GM13976 (cell line): ENCODE measurements at regions not wholly inside any gene's neighbourhood (a gene's known extent, or its start where the extent isn't known, plus 50 kb on each side); places are given as distances from the start of the nearest gene placed in this dataset.
A peak's percentile ranks its signal among the peaks of the same experiment; 100 is the strongest.

Source experiments
- DNase-seq: peaks from one replicate; pipeline ENCODE4 v3.0.0; 2012; ENCODE audit warnings: low spot score
- in situ Hi-C: fragments of 300-500 bp; cut with MboI; formaldehyde crosslinking; loops from one replicate; pipeline ENCODE4 v1.12.0; 2022; ENCODE audit warnings: low sequenced_read_pairs, mixed read lengths, inconsistent platforms; ENCODE audit not compliant: unreplicated experiment
- TF ChIP-seq, protein P1 (sequence below): IDR thresholded peaks from 2 replicates; pipeline ENCODE4 v1.5.1; 2012; ENCODE audit warnings: borderline replicate concordance, mild to moderate bottlenecking; ENCODE audit not compliant: insufficient read depth; ENCODE audit errors: extremely low read depth, missing control alignments, control extremely low read depth

DNA sequence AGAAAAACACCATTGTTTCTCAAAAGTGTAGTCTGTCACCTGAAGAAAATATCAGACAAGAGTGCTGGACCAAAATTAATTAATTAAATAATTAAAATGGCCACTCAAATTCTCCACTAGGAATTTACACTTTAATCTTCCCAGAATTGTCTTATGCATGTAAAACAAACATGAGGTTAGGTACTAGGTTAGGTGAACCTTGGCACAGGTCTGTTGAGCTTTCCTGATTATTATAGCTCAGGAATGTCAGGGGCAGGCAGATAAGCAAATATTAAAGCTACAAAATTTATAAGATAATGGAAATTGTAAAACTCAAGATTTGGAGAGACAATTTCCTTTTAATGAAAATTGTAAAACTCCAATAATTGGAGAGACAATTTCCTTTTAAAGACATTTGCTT is 253.2 kb downstream of the BMP4 start:
- in situ Hi-C loops, result no loop called here
- TF ChIP-seq, protein P1, sequence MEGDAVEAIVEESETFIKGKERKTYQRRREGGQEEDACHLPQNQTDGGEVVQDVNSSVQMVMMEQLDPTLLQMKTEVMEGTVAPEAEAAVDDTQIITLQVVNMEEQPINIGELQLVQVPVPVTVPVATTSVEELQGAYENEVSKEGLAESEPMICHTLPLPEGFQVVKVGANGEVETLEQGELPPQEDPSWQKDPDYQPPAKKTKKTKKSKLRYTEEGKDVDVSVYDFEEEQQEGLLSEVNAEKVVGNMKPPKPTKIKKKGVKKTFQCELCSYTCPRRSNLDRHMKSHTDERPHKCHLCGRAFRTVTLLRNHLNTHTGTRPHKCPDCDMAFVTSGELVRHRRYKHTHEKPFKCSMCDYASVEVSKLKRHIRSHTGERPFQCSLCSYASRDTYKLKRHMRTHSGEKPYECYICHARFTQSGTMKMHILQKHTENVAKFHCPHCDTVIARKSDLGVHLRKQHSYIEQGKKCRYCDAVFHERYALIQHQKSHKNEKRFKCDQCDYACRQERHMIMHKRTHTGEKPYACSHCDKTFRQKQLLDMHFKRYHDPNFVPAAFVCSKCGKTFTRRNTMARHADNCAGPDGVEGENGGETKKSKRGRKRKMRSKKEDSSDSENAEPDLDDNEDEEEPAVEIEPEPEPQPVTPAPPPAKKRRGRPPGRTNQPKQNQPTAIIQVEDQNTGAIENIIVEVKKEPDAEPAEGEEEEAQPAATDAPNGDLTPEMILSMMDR, result no peak
- DNase-seq, result no peak

DNA sequence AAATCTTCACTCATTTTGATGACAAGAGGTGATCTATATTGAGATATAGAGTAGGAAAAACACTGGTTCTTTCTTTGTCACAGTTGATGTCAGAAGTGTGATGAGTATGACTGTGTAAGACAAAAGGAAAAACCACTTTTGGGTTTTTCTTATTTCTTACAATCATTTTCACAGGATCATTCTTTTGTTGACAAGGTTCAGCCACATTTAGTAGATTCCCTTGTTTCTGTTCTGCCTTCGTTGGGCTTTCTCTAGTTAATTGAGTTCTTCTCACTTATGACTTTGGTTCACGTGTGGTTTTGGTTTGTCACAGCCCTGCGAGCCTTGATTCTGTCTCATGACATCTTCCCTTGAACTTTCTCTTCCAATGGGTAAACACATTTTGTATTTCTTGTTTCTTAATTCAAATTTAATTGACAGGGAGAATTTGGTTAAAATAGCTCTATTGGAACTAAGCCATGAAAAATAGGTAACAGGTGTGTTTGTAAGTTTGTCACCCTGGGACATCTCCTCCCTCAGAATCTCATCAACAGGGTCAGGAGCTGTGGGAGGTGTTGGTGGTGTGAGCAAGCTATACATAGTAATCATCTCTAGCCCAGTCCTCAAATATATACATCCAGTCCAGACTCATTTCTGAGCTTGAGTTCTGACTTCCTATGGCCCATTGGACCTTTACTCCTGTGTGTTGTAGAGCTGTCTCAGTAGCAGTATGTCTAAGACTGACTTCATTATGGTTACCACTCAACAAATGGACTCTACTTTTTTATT is 255.3 kb downstream of the BMP4 start:
- peak; percentile 18 for DNase-seq
- TF ChIP-seq, protein P1, result no peak
- in situ Hi-C loops, result no loop called here

DNA sequence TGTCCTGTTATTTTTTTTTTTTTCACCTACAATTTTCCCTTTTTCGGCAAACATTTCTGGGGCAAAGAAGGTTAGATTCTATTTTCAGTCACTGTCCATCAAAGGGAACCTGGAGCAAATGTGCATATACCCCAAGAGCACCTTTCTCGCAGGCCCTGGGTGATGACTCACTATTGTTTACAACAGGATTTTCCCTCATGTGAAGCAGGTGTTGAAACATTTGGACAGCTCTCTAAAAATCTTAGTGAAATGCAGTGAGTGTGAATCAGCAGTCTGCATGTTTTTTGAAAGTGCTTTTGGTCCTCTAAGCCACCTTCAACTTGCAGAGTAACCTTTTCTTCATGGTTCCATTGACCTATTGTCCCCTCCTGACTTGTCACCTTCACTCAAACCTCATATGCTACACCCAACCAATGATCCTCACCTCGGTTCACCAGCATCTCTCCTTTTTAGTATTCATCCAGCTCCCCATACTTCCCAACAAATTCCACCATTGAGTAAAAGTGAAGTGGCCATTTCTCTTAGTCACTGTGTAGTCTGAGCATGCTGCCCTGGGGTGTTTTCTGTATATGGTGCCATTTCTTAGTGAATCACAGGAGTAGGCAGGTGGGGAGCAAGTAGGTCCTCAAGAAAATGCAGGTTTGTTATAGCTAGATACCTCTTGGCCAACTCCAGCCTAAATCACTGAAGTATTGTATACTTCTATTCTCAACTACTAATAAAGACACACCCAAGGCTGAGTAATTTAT is 260.2 kb downstream of the BMP4 start:
- no peak for DNase-seq
- TF ChIP-seq, protein P1, result no peak
- in situ Hi-C loops, result no loop called here

DNA sequence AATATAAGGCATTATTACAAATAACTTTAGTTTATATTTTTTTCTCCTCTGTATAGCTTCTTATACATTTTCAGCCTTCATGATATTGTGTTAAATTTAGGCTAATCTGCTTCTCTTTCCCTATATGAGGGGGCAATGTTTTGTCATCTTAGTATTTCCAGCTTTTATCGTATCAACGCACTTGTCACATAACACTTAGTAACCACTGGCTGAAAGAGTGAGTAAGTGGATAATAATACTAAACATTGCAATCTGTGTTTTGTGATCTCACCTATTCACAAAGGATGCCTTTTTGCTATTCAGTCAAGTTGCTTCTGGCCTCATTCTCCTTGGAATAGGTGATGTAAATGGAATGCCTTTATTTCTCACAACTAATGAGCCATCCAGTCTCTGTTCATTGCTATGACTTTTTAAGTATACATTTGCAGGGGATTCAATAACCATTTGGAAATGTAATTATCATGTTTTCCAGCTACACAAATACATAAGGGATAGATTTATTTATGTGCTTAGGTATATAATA is 260.9 kb downstream of the BMP4 start:
- in situ Hi-C loops, result no loop called here
- no peak for DNase-seq
- TF ChIP-seq, protein P1, result no peak

DNA sequence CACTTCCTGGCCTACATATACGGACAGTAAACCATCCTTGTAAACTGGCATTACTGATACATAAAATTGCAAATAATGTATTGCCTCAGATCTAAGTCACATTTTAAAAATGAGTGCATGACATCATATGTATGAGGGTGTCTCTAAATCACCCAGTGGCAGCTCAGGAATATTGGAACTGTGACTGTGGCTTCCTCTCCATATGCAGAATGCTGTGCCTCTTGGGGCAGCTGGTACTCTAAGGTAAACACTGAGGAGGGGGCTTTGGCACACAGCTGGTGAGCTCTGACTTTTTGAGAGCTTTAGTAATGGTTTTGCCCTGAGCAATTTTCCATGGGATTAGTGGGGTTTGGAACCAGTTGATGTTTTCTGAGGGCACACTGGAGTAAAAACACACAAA is 263.7 kb downstream of the BMP4 start:
- no peak for DNase-seq
- in situ Hi-C loops, result no loop called here
- TF ChIP-seq, protein P1, result no peak

DNA sequence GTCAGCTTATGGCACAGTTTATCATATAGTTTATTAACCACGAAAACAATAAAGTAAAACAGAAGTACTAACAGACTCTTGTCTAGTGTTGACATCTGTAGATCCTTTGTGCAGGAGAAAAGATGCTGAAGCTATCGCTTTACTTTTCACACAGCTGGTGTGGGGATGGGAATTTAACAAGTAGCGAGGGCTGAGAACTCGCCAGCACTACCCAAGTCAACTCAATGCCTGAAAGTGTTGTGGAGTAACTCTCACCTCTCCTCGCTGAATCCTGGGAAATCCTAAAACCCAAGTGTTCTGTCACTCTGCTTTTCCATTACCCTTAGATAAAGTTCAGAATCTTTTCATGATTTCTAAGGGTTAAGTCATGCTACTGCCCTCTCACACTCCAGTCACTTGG is 264.2 kb downstream of the BMP4 start:
- DNase-seq, result no peak
- in situ Hi-C loops, result no loop called here
- TF ChIP-seq, protein P1, result no peak
